DLD1 (cell line): ENCODE measurements at regions not wholly inside any gene's neighbourhood (a gene's known extent, or its start where the extent isn't known, plus 50 kb on each side); places are given as distances from the start of the nearest gene placed in this dataset.

Source experiments
- in situ Hi-C: cut with HindIII; loops from 2 replicates; pipeline ENCODE4 v1.10.0; 2017; ENCODE audit warnings: low sequenced_read_pairs

- in situ Hi-C loops: no loop called here
Observed at GRCh38 chr21:37967036-37967435, 50.8 kb upstream of the KCNJ6 start.

GRCh38 chr21:37968744-37969143 is 52.5 kb upstream of the KCNJ6 start:
- in situ Hi-C loops: no loop called here

GRCh38 chr21:37970548-37970947 is 54.3 kb upstream of the KCNJ6 start:
- in situ Hi-C loops: no loop called here

GRCh38 chr21:37971390-37971950 is 55.2 kb upstream of the KCNJ6 start:
- in situ Hi-C loops: no loop called here

GRCh38 chr21:37974081-37974480 is 57.8 kb upstream of the KCNJ6 start:
- in situ Hi-C loops: no loop called here

- in situ Hi-C loops: no loop called here
Observed at GRCh38 chr21:37982496-37983318, 66.5 kb upstream of the KCNJ6 start.

- in situ Hi-C loops: no loop called here
Observed at GRCh38 chr21:37983336-37984095, 67.3 kb upstream of the KCNJ6 start.

GRCh38 chr21:37984416-37984815 is 68.2 kb upstream of the KCNJ6 start:
- in situ Hi-C loops: no loop called here

GRCh38 chr21:37986000-37986399 is 69.7 kb upstream of the KCNJ6 start:
- in situ Hi-C loops: no loop called here

GRCh38 chr21:37986751-37987399 is 70.6 kb upstream of the KCNJ6 start:
- in situ Hi-C loops: no loop called here

GRCh38 chr21:37987668-37988067 is 71.4 kb upstream of the KCNJ6 start:
- in situ Hi-C loops: no loop called here

- in situ Hi-C loops: no loop called here
Observed at GRCh38 chr21:37993071-37993470, 76.8 kb upstream of the KCNJ6 start.

GRCh38 chr21:37994211-37994610 is 78.0 kb upstream of the KCNJ6 start:
- in situ Hi-C loops: no loop called here

- in situ Hi-C loops: no loop called here
Observed at GRCh38 chr21:38012672-38013071, 96.4 kb upstream of the KCNJ6 start.

- in situ Hi-C loops: no loop called here
Observed at GRCh38 chr21:38013741-38014140, 97.5 kb upstream of the KCNJ6 start.

GRCh38 chr21:38014298-38014697 is 98.0 kb upstream of the KCNJ6 start:
- in situ Hi-C loops: no loop called here

- in situ Hi-C loops: no loop called here
Observed at GRCh38 chr21:38027901-38028498, 111.7 kb upstream of the KCNJ6 start.

- in situ Hi-C loops: no loop called here
Observed at GRCh38 chr21:38032082-38032801, 116.0 kb upstream of the KCNJ6 start.

- in situ Hi-C loops: no loop called here
Observed at GRCh38 chr21:38036016-38036415, 119.8 kb upstream of the KCNJ6 start.

- in situ Hi-C loops: no loop called here
Observed at GRCh38 chr21:38037416-38037815, 121.2 kb upstream of the KCNJ6 start.
